ENCODE measurements at regions not wholly inside any gene's neighbourhood (a gene's known extent, or its start where the extent isn't known, plus 50 kb on each side); places are given as distances from the start of the nearest gene placed in this dataset.

DNA sequence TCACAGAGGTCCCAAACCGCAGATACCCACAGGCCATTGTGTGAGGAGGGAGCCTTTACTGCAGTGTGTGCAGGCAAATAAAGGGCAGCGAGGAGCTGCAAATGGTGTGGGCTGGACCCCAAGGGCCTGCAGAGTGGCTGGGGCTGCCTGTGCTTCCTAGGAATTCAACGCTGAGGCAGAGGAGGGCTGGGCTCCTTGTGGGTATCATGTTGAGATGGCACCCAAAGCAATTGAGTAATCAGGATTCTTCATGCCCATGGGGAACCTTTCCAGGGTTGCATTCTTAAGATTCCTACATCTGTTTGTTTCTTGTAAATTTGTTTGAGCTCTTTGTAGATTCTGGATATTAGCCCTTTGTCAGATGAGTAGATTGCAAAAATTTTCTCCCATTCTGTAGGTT lies 85.4 kb upstream of the LIPC start:
- no peak for TF ChIP-seq POLR2A (IDR thresholded peaks at IDR 0.05)
- TF ChIP-seq, protein P1, sequence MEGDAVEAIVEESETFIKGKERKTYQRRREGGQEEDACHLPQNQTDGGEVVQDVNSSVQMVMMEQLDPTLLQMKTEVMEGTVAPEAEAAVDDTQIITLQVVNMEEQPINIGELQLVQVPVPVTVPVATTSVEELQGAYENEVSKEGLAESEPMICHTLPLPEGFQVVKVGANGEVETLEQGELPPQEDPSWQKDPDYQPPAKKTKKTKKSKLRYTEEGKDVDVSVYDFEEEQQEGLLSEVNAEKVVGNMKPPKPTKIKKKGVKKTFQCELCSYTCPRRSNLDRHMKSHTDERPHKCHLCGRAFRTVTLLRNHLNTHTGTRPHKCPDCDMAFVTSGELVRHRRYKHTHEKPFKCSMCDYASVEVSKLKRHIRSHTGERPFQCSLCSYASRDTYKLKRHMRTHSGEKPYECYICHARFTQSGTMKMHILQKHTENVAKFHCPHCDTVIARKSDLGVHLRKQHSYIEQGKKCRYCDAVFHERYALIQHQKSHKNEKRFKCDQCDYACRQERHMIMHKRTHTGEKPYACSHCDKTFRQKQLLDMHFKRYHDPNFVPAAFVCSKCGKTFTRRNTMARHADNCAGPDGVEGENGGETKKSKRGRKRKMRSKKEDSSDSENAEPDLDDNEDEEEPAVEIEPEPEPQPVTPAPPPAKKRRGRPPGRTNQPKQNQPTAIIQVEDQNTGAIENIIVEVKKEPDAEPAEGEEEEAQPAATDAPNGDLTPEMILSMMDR (IDR thresholded peaks at IDR 0.05) = no peak
